ENCODE measurements at regions not wholly inside any gene's neighbourhood (a gene's known extent, or its start where the extent isn't known, plus 50 kb on each side); places are given as distances from the start of the nearest gene placed in this dataset.
A peak's percentile ranks its signal among the peaks of the same experiment; 100 is the strongest.

GRCh38 chr13:40340368-40341095, 325.9 kb downstream of the FOXO1 start:
- no peak for DNase-seq
- intact Hi-C loops (cut with DNase I), result no loop called here

GRCh38 chr13:40341096-40341471, 325.4 kb downstream of the FOXO1 start:
- no peak for DNase-seq
- intact Hi-C loops (cut with DNase I), result no loop called here

GRCh38 chr13:40341501-40341900, 324.9 kb downstream of the FOXO1 start:
- intact Hi-C loops (cut with DNase I), result no loop called here
- DNase-seq, result no peak

- intact Hi-C loops (cut with DNase I), result no loop called here
- DNase-seq, result no peak
Observed at GRCh38 chr13:40342461-40342860, 324.0 kb downstream of the FOXO1 start.

- intact Hi-C loops (cut with DNase I), result no loop called here
- no peak for DNase-seq
Observed at GRCh38 chr13:40342901-40343300, 323.5 kb downstream of the FOXO1 start.

GRCh38 chr13:40343550-40344269, 322.7 kb downstream of the FOXO1 start:
- DNase-seq, result no peak
- intact Hi-C loops (cut with DNase I), result no loop called here

GRCh38 chr13:40344270-40345148, 321.9 kb downstream of the FOXO1 start:
- intact Hi-C loops (cut with DNase I), result no loop called here
- no peak for DNase-seq

- DNase-seq, result no peak
- intact Hi-C loops (cut with DNase I), result no loop called here
Observed at GRCh38 chr13:40345149-40345514, 321.3 kb downstream of the FOXO1 start.

GRCh38 chr13:40345654-40346372, 320.6 kb downstream of the FOXO1 start:
- intact Hi-C loops (cut with DNase I), result no loop called here

GRCh38 chr13:40346592-40346991, 319.8 kb downstream of the FOXO1 start:
- intact Hi-C loops (cut with DNase I), result no loop called here
- no peak for DNase-seq

More at GRCh38 chr13:40345654-40346372, 320.6 kb downstream of the FOXO1 start:
- DNase-seq, result peak in 1 of 10 donors; percentile 84

GRCh38 chr13:40348096-40348679, 318.3 kb downstream of the FOXO1 start:
- intact Hi-C loops (cut with DNase I), result no loop called here

GRCh38 chr13:40350283-40350992, 316.0 kb downstream of the FOXO1 start:
- intact Hi-C loops (cut with DNase I), result no loop called here
- no peak for DNase-seq

More at GRCh38 chr13:40348096-40348679, 318.3 kb downstream of the FOXO1 start:
- no peak for DNase-seq

- peak in 2 of 10 donors; percentile 19 to 75 for DNase-seq
- intact Hi-C loops (cut with DNase I), result no loop called here
Observed at GRCh38 chr13:40351537-40352379, 314.7 kb downstream of the FOXO1 start.

GRCh38 chr13:40352380-40352778, 314.1 kb downstream of the FOXO1 start:
- intact Hi-C loops (cut with DNase I), result no loop called here
- peak in 8 of 10 donors; percentile 29 to 87 (median 48) for DNase-seq

GRCh38 chr13:40352802-40353562, 313.5 kb downstream of the FOXO1 start:
- intact Hi-C loops (cut with DNase I), result no loop called here
- no peak for DNase-seq

- no peak for DNase-seq
- intact Hi-C loops (cut with DNase I), result no loop called here
Observed at GRCh38 chr13:40355126-40355724, 311.2 kb downstream of the FOXO1 start.

GRCh38 chr13:40356011-40356410, 310.4 kb downstream of the FOXO1 start:
- intact Hi-C loops (cut with DNase I), result no loop called here
- DNase-seq, result no peak

All from posterior cingulate gyrus (tissue), 11 donors.